ENCODE measurements at regions not wholly inside any gene's neighbourhood (a gene's known extent, or its start where the extent isn't known, plus 50 kb on each side); places are given as distances from the start of the nearest gene placed in this dataset.

GRCh38 chr9:1340390-1340789, 290.2 kb downstream of the DMRT2 start:
- Histone ChIP-seq H3K36me3 (no peaks in the 10 kb centered on the region), H3K27ac (no peak overlapping the region), H3K4me3 (no peak overlapping the region), H3K27me3 (no peaks in the 10 kb centered on the region), H3K9me3 (no peaks in the 10 kb centered on the region), H3K4me1 (no peaks in the 10 kb centered on the region)
- TF ChIP-seq POLR2A (IDR thresholded peaks at IDR 0.05) = no peak
- no peak for DNase-seq

DNA sequence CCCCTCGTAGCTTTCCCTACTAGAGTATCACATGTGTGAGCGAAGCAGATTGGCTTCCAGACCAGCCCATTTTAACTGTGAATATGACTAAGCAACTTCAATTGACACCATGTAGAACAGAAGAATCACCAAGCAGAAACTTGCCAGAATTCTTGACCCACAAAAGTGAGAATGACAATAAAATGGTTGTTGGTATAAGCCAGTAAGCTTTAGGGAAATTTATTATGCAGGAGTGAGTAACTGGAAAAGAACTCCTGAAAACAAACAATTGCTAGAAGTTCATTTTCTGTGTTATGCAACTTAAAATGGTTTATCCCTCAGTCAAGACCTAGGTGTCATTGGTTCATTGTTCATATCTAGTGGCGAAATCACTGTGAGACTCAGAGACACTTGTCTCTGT, 303.1 kb downstream of the DMRT2 start:
- H3K27ac ChIP-seq = no peak overlapping the region
- no peaks in the 10 kb centered on the region for H3K27me3 ChIP-seq
- no peaks in the 10 kb centered on the region for H3K9me3 ChIP-seq
- TF ChIP-seq CTCF (IDR thresholded peaks at IDR 0.05) (no peak), POLR2A (IDR thresholded peaks at IDR 0.05) (no peak)
- no peak overlapping the region for H3K4me3 ChIP-seq
- DNase-seq = no peak
- no peaks in the 10 kb centered on the region for H3K4me1 ChIP-seq
- H3K36me3 ChIP-seq = no peaks in the 10 kb centered on the region

DNA sequence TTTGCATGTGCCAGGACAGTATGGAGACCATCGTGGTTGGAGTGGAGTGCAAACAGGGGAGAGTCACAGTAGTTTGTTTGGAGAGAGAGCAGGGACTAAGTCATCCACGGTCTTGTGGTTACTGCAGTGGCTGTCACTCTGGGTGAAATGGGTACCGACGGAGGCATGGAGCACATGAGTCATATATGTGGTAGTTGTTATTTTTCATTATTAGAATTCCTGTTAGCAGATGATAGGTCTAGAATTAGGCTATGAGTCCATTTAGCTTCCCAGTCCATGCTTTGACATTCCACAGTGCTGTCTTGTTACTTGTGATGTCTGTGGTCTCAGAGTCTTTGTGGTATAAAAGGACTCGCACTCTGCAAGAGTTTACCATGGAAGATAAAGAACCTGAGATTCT, 303.9 kb downstream of the DMRT2 start:
- DNase-seq = no peak
- no peaks in the 10 kb centered on the region for H3K9me3 ChIP-seq
- H3K4me3 ChIP-seq = no peak overlapping the region
- H3K36me3 ChIP-seq = no peaks in the 10 kb centered on the region
- H3K4me1 ChIP-seq = no peaks in the 10 kb centered on the region
- TF ChIP-seq POLR2A (IDR thresholded peaks at IDR 0.05) (no peak), CTCF (IDR thresholded peaks at IDR 0.05) (no peak)
- H3K27me3 ChIP-seq = no peaks in the 10 kb centered on the region
- H3K27ac ChIP-seq = no peak overlapping the region

- DNase-seq = no peak
- no peaks in the 10 kb centered on the region for H3K36me3 ChIP-seq
- H3K4me3 ChIP-seq = no peak overlapping the region
- no peak overlapping the region for H3K27ac ChIP-seq
- TF ChIP-seq POLR2A (IDR thresholded peaks at IDR 0.05) (no peak), CTCF (IDR thresholded peaks at IDR 0.05) (no peak)
- H3K27me3 ChIP-seq = no peaks in the 10 kb centered on the region
- no peaks in the 10 kb centered on the region for H3K9me3 ChIP-seq
- no peaks in the 10 kb centered on the region for H3K4me1 ChIP-seq
Measured at GRCh38 chr9:1354606-1355005, 304.4 kb downstream of the DMRT2 start.

- TF ChIP-seq CTCF (IDR thresholded peaks at IDR 0.05) (no peak), POLR2A (IDR thresholded peaks at IDR 0.05) (no peak)
- H3K36me3 ChIP-seq = no peaks in the 10 kb centered on the region
- DNase-seq = no peak
Measured at GRCh38 chr9:1355656-1356055, 305.5 kb downstream of the DMRT2 start.

GRCh38 chr9:1362845-1363244, 312.7 kb downstream of the DMRT2 start:
- Histone ChIP-seq H3K27ac (no peak overlapping the region), H3K9me3 (no peaks in the 10 kb centered on the region), H3K4me3 (no peak overlapping the region), H3K4me1 (no peaks in the 10 kb centered on the region), H3K27me3 (no peaks in the 10 kb centered on the region), H3K36me3 (no peaks in the 10 kb centered on the region)
- DNase-seq = no peak
- TF ChIP-seq POLR2A (IDR thresholded peaks at IDR 0.05) (no peak), CTCF (IDR thresholded peaks at IDR 0.05) (no peak)

More at GRCh38 chr9:1355656-1356055, 305.5 kb downstream of the DMRT2 start:
- Histone ChIP-seq H3K27ac (no peak overlapping the region), H3K27me3 (no peaks in the 10 kb centered on the region), H3K4me1 (no peaks in the 10 kb centered on the region), H3K4me3 (no peak overlapping the region), H3K9me3 (no peaks in the 10 kb centered on the region)

All from Peyer's patch (tissue), 4 donors.